ENCODE measurements at regions not wholly inside any gene's neighbourhood (a gene's known extent, or its start where the extent isn't known, plus 50 kb on each side); places are given as distances from the start of the nearest gene placed in this dataset.

DNA sequence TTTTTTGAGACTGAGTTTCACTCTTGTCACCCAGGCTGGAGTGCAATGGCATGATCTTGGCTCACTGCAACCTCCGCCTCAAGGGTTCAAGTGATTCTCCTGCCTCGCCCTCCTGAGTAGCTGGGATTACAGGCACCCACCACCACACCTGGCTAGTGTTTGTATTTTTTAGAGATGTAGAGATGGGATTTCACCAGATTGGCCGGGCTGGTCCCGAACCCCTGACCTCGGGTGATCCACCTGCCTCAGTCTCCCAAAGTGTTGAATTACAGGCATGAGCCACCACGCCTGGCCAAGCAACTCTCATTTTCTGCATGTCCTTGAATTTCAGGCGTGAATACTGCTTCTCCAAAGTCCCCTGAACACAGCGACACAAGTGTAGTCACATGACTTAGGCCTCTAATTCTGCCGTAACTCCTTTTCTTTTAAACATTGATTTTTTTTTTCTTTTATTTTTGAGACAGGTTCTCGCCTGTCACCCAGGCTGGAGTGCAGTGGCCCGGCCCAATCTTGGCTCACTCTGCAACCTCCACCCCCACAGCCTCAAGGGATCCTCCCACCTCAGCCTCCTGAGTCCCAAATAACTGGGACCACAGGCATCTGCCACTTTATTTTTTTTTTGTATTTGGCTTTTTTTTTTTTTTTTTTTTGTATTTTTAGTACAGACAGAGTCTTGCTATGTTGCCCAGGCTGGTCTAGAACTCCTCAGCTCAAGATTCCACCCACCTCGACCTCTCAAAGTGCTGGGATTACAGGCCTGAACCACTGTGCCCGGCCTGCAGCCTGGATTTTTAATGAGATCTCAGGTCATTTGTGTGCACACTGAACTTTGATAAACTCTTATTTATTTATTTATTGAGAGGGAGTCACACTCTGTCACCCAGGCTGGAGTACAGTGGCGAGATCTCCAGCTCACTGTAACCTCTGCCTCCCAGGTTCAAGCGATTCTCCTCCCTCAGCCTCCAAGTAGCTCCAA, 124.6 kb downstream of the KCNJ18 start:
- Histone ChIP-seq H3K9me3 (ENCODE audit: control insufficient read depth, insufficient read depth, low read length) (peaks cover 25% of the 10 kb centered on the region), H2AFZ (replicated peaks; ENCODE audit: low read length, poor library complexity) (no peak overlapping the region), H3K79me1 (ENCODE audit: low read depth in 1 of 2, low read length in 2 of 2) (no peaks in the 10 kb centered on the region), H3K27ac (ENCODE audit: insufficient read depth, low read length) (no peak overlapping the region), H3K27me3 (ENCODE audit: control insufficient read depth, insufficient read depth, low read length) (no peaks in the 10 kb centered on the region), H4K91ac (ENCODE audit: insufficient read depth, low read depth, low read length) (no peak overlapping the region), H3K4ac (ENCODE audit: low read depth, low read length) (no peak overlapping the region), H3K36me3 (ENCODE audit: control insufficient read depth, insufficient read depth, low read length) (no peaks in the 10 kb centered on the region), H3K56ac (ENCODE audit: extremely low read depth, insufficient read depth, low read length) (no peak overlapping the region), H2BK5ac (ENCODE audit: low read depth, low read length, poor library complexity, severe bottlenecking) (no peak overlapping the region), H3K9me1 (ENCODE audit: insufficient read depth, low read length) (no peaks in the 10 kb centered on the region), H4K8ac (ENCODE audit: low read depth in 2 of 2, low read length in 2 of 2) (no peak overlapping the region), H3K18ac (ENCODE audit: low read depth, low read length) (no peak overlapping the region), H3K14ac (replicated peaks; ENCODE audit: low read depth, low read length) (no peak overlapping the region), H4K5ac (ENCODE audit: low read depth, low read length) (no peak overlapping the region), H2BK120ac (ENCODE audit: low read depth, low read length) (no peak overlapping the region), H3K9ac (ENCODE audit: low read depth, low read length) (no peak overlapping the region), H3K4me1 (ENCODE audit: control insufficient read depth, insufficient read depth, low read length) (no peaks in the 10 kb centered on the region), H2BK15ac (ENCODE audit: low read depth, low read length) (no peak overlapping the region), H3K23ac (ENCODE audit: low read depth, low read length) (no peak overlapping the region), H3K4me2 (ENCODE audit: low read depth, low read length) (no peak overlapping the region), H4K20me1 (ENCODE audit: insufficient read depth, low read length) (no peaks in the 10 kb centered on the region), H3K4me3 (ENCODE audit: insufficient read depth, low read depth, low read length) (no peak overlapping the region), H2AK9ac (replicated peaks; ENCODE audit: low read depth, low read length, poor library complexity) (no peak overlapping the region), H2AK5ac (ENCODE audit: low read depth, low read length) (no peak overlapping the region), H2BK20ac (ENCODE audit: low read depth, low read length) (no peak overlapping the region)
- BruUV-seq (replicated peaks): no TSS peak
- ChIA-PET CTCF (no interaction called here), POLR2A (ENCODE audit: unreplicated experiment) (no interaction called here)
- intact Hi-C loops (cut with micrococcal nuclease): no loop called here
- DNase-seq (no peak), ATAC-seq (ENCODE audit: low read depth) (no peak)
- in situ Hi-C loops (cut with MboI; ENCODE audit: low sequenced_read_pairs): no loop called here
- dilution Hi-C loops (cut with HindIII; ENCODE audit: low sequenced_read_pairs, unreplicated experiment): no loop called here
- whole genome bisulfite sequencing, 2 experiments (ENCODE audit: extremely low coverage in 2 of 2, insufficient read length in 1 of 2): 46% methylated on average over 7 of the region's 15 CpGs; no CpG with 5 or more reads in 1 of the 2 experiments
- no peak for TF ChIP-seq RFX5 (IDR thresholded peaks at IDR 0.05; ENCODE audit: low read depth, low read length)
- TF ChIP-seq, protein P1, sequence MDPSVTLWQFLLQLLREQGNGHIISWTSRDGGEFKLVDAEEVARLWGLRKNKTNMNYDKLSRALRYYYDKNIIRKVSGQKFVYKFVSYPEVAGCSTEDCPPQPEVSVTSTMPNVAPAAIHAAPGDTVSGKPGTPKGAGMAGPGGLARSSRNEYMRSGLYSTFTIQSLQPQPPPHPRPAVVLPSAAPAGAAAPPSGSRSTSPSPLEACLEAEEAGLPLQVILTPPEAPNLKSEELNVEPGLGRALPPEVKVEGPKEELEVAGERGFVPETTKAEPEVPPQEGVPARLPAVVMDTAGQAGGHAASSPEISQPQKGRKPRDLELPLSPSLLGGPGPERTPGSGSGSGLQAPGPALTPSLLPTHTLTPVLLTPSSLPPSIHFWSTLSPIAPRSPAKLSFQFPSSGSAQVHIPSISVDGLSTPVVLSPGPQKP (IDR thresholded peaks at IDR 0.05; ENCODE audit: borderline replicate concordance, low read depth, low read length): no peak
- no peak for TF ChIP-seq BHLHE40 (IDR thresholded peaks at IDR 0.05; ENCODE audit: low read depth, low read length)
- no peak for TF ChIP-seq RCOR1 (IDR thresholded peaks at IDR 0.05; ENCODE audit: insufficient replicate concordance, low read length)
- no peak for TF ChIP-seq POLR2A (IDR thresholded peaks at IDR 0.05; ENCODE audit: low read depth, low read length)
- TF ChIP-seq MAFK (IDR thresholded peaks at IDR 0.05; ENCODE audit: low read depth, low read length): no peak
- TF ChIP-seq MXI1 (IDR thresholded peaks at IDR 0.05; ENCODE audit: borderline replicate concordance, low read depth, low read length): no peak
- no peak for TF ChIP-seq CHD1 (IDR thresholded peaks at IDR 0.05; ENCODE audit: low read depth, low read length)
- no peak for TF ChIP-seq NFE2L2 (IDR thresholded peaks at IDR 0.05; ENCODE audit: low read depth, low read length)
- TF ChIP-seq, protein P2, sequence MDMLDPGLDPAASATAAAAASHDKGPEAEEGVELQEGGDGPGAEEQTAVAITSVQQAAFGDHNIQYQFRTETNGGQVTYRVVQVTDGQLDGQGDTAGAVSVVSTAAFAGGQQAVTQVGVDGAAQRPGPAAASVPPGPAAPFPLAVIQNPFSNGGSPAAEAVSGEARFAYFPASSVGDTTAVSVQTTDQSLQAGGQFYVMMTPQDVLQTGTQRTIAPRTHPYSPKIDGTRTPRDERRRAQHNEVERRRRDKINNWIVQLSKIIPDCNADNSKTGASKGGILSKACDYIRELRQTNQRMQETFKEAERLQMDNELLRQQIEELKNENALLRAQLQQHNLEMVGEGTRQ (IDR thresholded peaks at IDR 0.05; ENCODE audit: low read depth, low read length): no peak
- no peak for TF ChIP-seq CEBPB (IDR thresholded peaks at IDR 0.05; ENCODE audit: low read depth, low read length)
- TF ChIP-seq, protein P3, sequence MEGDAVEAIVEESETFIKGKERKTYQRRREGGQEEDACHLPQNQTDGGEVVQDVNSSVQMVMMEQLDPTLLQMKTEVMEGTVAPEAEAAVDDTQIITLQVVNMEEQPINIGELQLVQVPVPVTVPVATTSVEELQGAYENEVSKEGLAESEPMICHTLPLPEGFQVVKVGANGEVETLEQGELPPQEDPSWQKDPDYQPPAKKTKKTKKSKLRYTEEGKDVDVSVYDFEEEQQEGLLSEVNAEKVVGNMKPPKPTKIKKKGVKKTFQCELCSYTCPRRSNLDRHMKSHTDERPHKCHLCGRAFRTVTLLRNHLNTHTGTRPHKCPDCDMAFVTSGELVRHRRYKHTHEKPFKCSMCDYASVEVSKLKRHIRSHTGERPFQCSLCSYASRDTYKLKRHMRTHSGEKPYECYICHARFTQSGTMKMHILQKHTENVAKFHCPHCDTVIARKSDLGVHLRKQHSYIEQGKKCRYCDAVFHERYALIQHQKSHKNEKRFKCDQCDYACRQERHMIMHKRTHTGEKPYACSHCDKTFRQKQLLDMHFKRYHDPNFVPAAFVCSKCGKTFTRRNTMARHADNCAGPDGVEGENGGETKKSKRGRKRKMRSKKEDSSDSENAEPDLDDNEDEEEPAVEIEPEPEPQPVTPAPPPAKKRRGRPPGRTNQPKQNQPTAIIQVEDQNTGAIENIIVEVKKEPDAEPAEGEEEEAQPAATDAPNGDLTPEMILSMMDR (conservative IDR thresholded peaks at IDR 0.05; ENCODE audit: low read depth, low read length): no peak
- TF ChIP-seq SMC3 (IDR thresholded peaks at IDR 0.05; ENCODE audit: low read depth, low read length): no peak
- no peak for TF ChIP-seq MAZ (IDR thresholded peaks at IDR 0.05; ENCODE audit: borderline replicate concordance, low read depth, low read length)
- TF ChIP-seq RAD21 (IDR thresholded peaks at IDR 0.05; ENCODE audit: low read length): no peak

All from IMR-90 (cell line).